MM.1S (cell line): ENCODE measurements at regions not wholly inside any gene's neighbourhood (a gene's known extent, or its start where the extent isn't known, plus 50 kb on each side); places are given as distances from the start of the nearest gene placed in this dataset.

Source experiments
- EZH2 ChIP-seq: fragments of 300-600 bp; sonication (generic); optimal IDR thresholded peaks from 2 replicates; pipeline ENCODE3; 2017; ENCODE audit warnings: low read depth, mild to moderate bottlenecking, antibody characterized with exemption, low read length, mixed read lengths
- EZH2phosphoT487 ChIP-seq: fragments of 300-600 bp; sonication (generic); IDR thresholded peaks from 2 replicates; pipeline ENCODE4 v1.6.1; 2018; ENCODE audit warnings: antibody characterized with exemption, low read length
- TF ChIP-seq, protein P1 (sequence below): fragments of 300-600 bp; sonication (generic); IDR thresholded peaks from 2 replicates; pipeline ENCODE4 v1.5.1; 2016; ENCODE audit warnings: antibody characterized with exemption, low read length, mixed read lengths

- TF ChIP-seq, protein P1, sequence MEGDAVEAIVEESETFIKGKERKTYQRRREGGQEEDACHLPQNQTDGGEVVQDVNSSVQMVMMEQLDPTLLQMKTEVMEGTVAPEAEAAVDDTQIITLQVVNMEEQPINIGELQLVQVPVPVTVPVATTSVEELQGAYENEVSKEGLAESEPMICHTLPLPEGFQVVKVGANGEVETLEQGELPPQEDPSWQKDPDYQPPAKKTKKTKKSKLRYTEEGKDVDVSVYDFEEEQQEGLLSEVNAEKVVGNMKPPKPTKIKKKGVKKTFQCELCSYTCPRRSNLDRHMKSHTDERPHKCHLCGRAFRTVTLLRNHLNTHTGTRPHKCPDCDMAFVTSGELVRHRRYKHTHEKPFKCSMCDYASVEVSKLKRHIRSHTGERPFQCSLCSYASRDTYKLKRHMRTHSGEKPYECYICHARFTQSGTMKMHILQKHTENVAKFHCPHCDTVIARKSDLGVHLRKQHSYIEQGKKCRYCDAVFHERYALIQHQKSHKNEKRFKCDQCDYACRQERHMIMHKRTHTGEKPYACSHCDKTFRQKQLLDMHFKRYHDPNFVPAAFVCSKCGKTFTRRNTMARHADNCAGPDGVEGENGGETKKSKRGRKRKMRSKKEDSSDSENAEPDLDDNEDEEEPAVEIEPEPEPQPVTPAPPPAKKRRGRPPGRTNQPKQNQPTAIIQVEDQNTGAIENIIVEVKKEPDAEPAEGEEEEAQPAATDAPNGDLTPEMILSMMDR = no peak
- TF ChIP-seq EZH2 (no peak), EZH2phosphoT487 (no peak)
Observed at GRCh38 chr15:26101443-26101842, 238.3 kb upstream of the ATP10A start.
